ENCODE measurements at regions not wholly inside any gene's neighbourhood (a gene's known extent, or its start where the extent isn't known, plus 50 kb on each side); places are given as distances from the start of the nearest gene placed in this dataset.

DNA sequence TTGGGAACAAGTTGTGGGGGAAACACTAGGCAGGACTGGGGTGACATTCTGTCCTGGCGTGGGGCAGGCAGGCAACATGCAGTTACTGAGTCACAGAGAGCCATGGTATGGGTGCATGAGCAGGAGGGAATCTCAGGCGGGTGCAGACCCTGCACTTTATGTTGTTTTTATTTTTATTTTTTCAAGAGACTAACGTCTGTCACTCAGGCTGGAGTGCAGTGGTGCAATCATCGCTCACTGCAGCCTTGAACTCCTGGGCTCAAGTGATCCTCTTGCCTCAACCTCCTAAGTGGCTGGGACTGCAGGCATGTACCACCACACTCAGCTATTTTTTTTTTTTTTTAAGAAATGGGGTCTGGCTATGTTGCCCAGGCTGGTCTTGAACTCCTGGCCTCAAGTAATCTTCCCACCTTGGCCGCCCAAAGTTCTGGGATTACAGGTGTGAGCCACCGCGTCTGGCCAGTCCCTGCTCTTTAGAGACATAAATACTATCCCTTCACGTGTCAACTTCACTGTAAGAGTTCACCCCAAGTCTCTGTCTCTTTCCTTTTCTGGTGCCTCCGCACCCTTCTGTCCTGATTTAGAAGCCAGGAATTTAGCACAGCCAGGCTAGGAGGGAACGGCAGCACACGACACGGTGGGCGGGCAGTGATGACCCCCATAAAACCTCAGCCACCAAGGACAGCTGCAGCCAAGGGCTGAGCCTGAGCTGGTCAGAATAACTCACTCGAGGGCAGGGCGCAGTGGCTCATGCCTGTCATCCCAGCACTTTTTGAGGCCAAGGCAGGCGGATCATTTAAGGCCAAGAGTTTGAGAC, 72.8 kb upstream of the IQSEC1 start:
- Histone ChIP-seq H3K36me3 (no peaks in the 10 kb centered on the region), H3K4me3 (no peak overlapping the region), H3K9me3 (no peaks in the 10 kb centered on the region), H3K27ac (no peak overlapping the region), H3K27me3 (replicated peaks; ENCODE audit: insufficient read depth) (no peaks in the 10 kb centered on the region), H3K4me1 (ENCODE audit: control insufficient read depth in 1 of 2, low read depth in 2 of 2) (no peaks in the 10 kb centered on the region)
- ATAC-seq (ENCODE audit: insufficient number of reproducible peaks, low FRiP score, low read depth) (no peak), DNase-seq (ENCODE audit: low spot score) (no peak)
- TF ChIP-seq, protein P1, sequence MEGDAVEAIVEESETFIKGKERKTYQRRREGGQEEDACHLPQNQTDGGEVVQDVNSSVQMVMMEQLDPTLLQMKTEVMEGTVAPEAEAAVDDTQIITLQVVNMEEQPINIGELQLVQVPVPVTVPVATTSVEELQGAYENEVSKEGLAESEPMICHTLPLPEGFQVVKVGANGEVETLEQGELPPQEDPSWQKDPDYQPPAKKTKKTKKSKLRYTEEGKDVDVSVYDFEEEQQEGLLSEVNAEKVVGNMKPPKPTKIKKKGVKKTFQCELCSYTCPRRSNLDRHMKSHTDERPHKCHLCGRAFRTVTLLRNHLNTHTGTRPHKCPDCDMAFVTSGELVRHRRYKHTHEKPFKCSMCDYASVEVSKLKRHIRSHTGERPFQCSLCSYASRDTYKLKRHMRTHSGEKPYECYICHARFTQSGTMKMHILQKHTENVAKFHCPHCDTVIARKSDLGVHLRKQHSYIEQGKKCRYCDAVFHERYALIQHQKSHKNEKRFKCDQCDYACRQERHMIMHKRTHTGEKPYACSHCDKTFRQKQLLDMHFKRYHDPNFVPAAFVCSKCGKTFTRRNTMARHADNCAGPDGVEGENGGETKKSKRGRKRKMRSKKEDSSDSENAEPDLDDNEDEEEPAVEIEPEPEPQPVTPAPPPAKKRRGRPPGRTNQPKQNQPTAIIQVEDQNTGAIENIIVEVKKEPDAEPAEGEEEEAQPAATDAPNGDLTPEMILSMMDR (IDR thresholded peaks at IDR 0.05) = no peak

DNA sequence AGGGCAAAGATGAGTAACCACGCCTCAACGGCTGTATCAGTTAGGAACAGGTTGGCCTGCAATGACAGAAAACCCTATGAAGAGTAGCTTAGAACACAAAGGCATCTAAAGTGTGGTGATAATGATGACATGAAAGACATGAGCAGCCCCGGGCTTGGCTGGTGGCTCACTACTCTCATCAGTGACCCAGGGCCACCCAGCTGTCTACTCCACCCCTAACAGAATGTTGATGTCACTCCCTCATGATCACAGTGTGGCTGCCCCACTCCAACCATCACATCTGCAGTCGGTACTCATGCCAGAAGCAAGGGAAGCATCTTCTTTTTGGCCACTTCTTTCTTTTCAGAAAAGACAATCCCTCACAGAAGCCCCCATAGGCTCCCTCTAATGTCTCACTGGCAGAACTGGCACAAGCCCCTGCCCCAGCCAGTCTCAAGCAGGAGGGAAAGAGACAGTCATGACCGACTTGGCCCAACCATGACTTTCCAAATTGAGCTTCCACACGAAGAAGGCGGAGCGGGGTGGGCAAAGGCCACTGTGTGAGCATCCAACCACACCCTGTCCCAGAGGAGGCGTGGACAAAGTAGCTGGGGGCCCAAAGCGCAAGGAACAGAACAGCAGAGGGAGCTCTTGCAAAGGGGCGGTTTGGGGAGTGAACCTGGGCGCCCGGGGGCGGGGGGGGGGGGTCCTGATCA, 72.0 kb upstream of the IQSEC1 start:
- DNase-seq (ENCODE audit: low spot score) = no peak
- Histone ChIP-seq H3K36me3 (no peaks in the 10 kb centered on the region), H3K27me3 (replicated peaks; ENCODE audit: insufficient read depth) (no peaks in the 10 kb centered on the region), H3K4me3 (no peak overlapping the region), H3K4me1 (ENCODE audit: control insufficient read depth in 1 of 2, low read depth in 2 of 2) (no peaks in the 10 kb centered on the region), H3K27ac (no peak overlapping the region), H3K9me3 (no peaks in the 10 kb centered on the region)
- TF ChIP-seq, protein P1 (IDR thresholded peaks at IDR 0.05) = no peak
- ATAC-seq (ENCODE audit: insufficient number of reproducible peaks, low FRiP score, low read depth) = no peak

DNA sequence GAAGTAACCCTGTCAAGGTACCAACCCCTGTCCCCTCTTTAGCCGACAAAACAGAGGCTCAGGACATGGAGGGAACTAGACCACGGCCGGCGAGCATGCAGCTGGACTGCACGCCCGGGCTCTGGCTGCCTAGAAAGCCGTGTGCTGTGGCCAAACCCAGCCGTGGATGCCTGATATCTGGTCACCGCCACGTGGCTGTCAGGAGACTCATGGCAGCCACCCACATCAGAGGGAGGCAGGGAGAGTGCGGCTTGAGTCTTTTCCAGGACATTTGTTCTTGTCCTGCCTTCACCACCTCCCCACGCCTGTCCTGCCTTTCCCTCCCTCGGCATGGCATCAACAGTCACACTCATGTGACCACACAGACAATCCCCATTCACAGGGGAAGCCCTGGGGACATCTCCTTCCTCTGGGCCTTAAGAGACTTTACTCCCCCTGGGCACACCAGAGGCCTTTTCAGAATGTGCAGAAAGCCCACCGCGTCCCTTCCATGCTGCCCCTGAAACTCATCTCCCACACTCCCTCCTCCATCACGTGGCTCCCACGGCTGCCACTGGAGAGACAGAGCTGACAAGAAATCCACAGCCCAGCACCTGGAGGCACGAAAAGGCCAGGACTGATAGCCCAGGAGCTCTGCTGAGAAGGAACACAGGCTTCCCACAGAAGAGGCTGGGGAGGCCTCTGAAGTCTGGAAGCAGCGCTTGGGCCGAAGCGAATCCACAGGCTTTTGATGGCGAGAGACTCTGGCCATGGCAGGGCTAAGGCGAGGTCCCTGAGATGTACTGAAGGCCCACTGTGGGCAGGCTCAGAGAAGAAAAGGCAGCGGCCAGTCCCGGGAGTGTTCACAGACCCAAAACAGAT, 71.2 kb upstream of the IQSEC1 start:
- Histone ChIP-seq H3K4me3 (no peak overlapping the region), H3K4me1 (ENCODE audit: control insufficient read depth in 1 of 2, low read depth in 2 of 2) (no peaks in the 10 kb centered on the region), H3K36me3 (no peaks in the 10 kb centered on the region), H3K9me3 (no peaks in the 10 kb centered on the region), H3K27me3 (replicated peaks; ENCODE audit: insufficient read depth) (no peaks in the 10 kb centered on the region), H3K27ac (no peak overlapping the region)
- no peak for ATAC-seq (ENCODE audit: insufficient number of reproducible peaks, low FRiP score, low read depth)
- no peak for DNase-seq (ENCODE audit: low spot score)
- TF ChIP-seq, protein P1 (IDR thresholded peaks at IDR 0.05) = no peak

DNA sequence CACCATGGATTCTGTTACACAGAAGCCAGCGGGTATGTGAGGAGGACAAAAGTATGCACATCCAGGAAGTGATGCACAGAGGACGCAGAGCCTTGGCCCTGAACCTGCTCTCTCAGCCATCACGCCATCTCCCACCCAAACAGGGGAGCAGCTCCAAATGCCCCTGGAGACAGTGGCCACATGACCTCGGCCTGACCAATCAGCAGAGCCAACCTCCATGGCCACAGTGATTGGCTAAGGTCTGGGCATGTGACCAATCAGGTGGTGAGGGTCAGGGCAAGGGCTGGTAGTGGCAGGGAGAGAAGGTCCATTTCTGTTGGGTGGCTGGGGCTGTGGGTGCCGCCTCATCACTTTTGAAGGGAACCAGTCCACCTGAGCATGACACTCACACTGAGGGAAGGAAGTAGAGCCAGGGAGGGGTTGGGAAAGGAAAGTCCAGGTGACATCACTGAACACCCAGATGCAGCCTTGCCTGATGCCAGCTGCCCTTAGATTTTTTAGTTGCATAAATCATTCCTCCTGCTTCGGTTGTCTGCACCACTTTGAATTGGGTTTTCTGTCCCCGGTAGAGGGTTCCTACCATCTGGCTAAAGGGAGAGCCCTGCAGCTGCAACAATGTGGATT, 70.3 kb upstream of the IQSEC1 start:
- TF ChIP-seq, protein P1 (IDR thresholded peaks at IDR 0.05) = no peak
- Histone ChIP-seq H3K4me1 (ENCODE audit: control insufficient read depth in 1 of 2, low read depth in 2 of 2) (no peaks in the 10 kb centered on the region), H3K4me3 (no peak overlapping the region), H3K27me3 (replicated peaks; ENCODE audit: insufficient read depth) (no peaks in the 10 kb centered on the region), H3K27ac (no peak overlapping the region), H3K9me3 (no peaks in the 10 kb centered on the region), H3K36me3 (no peaks in the 10 kb centered on the region)
- no peak for ATAC-seq (ENCODE audit: insufficient number of reproducible peaks, low FRiP score, low read depth)
- DNase-seq (ENCODE audit: low spot score) = no peak
